Endothelial cell of umbilical vein (primary cell): ENCODE measurements at regions not wholly inside any gene's neighbourhood (a gene's known extent, or its start where the extent isn't known, plus 50 kb on each side); places are given as distances from the start of the nearest gene placed in this dataset.

ENCODE experiments used
- BruUV-seq: library from RNA; stranded (reverse); fragments of 400-500 nt; replicated peaks from 2 replicates; lab custom pipeline; 2021; lab: Mats Ljungman, UMichigan
- CTCF ChIA-PET: fragments of 300-600, 350-600 bp; sonication (Branson Sonifier 250); formaldehyde crosslinking; loops from one replicate; lab custom pipeline; 2021; ENCODE audit warnings: antibody characterized with exemption, inconsistent platforms; lab: Charles Lee
- POLR2A ChIA-PET: fragments of 300-600, 350-600 bp; sonication (Branson Sonifier 250); formaldehyde crosslinking; loops from one replicate; lab custom pipeline; 2021; ENCODE audit warnings: antibody characterized with exemption, inconsistent platforms; lab: Charles Lee
- DNase-seq: peaks from one replicate; pipeline ENCODE4 v3.0.0-alpha.2; 2011; ENCODE audit warnings: low read depth, low spot score
- FAIRE-seq: peaks from 2 replicates; lab custom pipeline; 2011; peaks lifted over from hg19 to GRCh38; lab: Jason Lieb, UNC
- H2AFZ ChIP-seq: 2 replicates; pipeline ENCODE4 v1.6.0; 2012; ENCODE audit warnings: low read depth, low read length, control low read depth, inconsistent platforms
- H3K27ac ChIP-seq: 2 replicates; pipeline ENCODE4 v1.5.1; 2011; ENCODE audit warnings: low read depth, mild to moderate bottlenecking, control low read depth, low read length, moderate library complexity; ENCODE audit not compliant: insufficient read depth
- H3K27me3 ChIP-seq, 2 experiments: 2 replicates each; pipeline versions ENCODE4 v1.6.0 to v1.6.1; 2011; ENCODE audit warnings: low read length in 2 of 2, mixed read lengths in 1 of 2; ENCODE audit not compliant: control insufficient read depth in 2 of 2, insufficient read depth in 2 of 2
- H3K36me3 ChIP-seq, 2 experiments: 2 replicates in 1 of 2; 3 replicates in 1 of 2; pipeline ENCODE4 v1.5.1; 2011; ENCODE audit warnings: low read length in 2 of 2, mild to moderate bottlenecking in 1 of 2, moderate library complexity in 1 of 2; ENCODE audit not compliant: control insufficient read depth in 2 of 2, insufficient read depth in 2 of 2; ENCODE audit errors: extremely low read depth in 1 of 2
- H3K4me1 ChIP-seq: 3 replicates; pipeline ENCODE4 v1.5.1; 2011; ENCODE audit warnings: mild to moderate bottlenecking, low read length; ENCODE audit not compliant: control insufficient read depth, insufficient read depth; ENCODE audit errors: extremely low read depth
- H3K4me2 ChIP-seq: 2 replicates; pipeline ENCODE4 v1.6.1; 2011; ENCODE audit warnings: low read length, control low read depth, mixed read lengths; ENCODE audit not compliant: insufficient read depth
- H3K4me3 ChIP-seq, 3 experiments: fragments of 200-600 bp in 1 of 3; sonication (generic), shearing (Covaris generic) in 1 of 3; replicated peaks in 1 of 3; 2 replicates each; pipeline ENCODE4 v1.5.1; 2011 to 2016; ENCODE audit warnings: control low read depth in 3 of 3, low read length in 3 of 3, mild to moderate bottlenecking in 2 of 3, inconsistent platforms in 1 of 3, low read depth in 1 of 3, moderate library complexity in 1 of 3; ENCODE audit not compliant: insufficient read depth in 1 of 3
- H3K79me2 ChIP-seq: 2 replicates; pipeline ENCODE4 v1.6.0; 2012; ENCODE audit warnings: low read length, inconsistent platforms; ENCODE audit not compliant: control insufficient read depth, insufficient read depth
- H3K9ac ChIP-seq: replicated peaks from 2 replicates; pipeline ENCODE3; 2011; ENCODE audit warnings: low read length, control low read depth; ENCODE audit not compliant: insufficient read depth; ENCODE audit errors: extremely low read depth
- H3K9me1 ChIP-seq: replicated peaks from 3 replicates; pipeline ENCODE4 v1.6.0; 2011; ENCODE audit warnings: mild to moderate bottlenecking, low read length; ENCODE audit not compliant: control insufficient read depth, insufficient read depth; ENCODE audit errors: extremely low read depth
- H3K9me3 ChIP-seq: replicated peaks from 2 replicates; pipeline ENCODE4 v1.5.1; 2012; ENCODE audit warnings: low read length, inconsistent platforms; ENCODE audit not compliant: control insufficient read depth, insufficient read depth
- H4K20me1 ChIP-seq: replicated peaks from 2 replicates; pipeline ENCODE3; 2011; ENCODE audit warnings: mild to moderate bottlenecking, low read length; ENCODE audit not compliant: control insufficient read depth, insufficient read depth; ENCODE audit errors: extremely low read depth
- CTCF ChIP-seq, 2 donors: IDR thresholded peaks; 1 replicate in 1 of 2; 2 replicates in 1 of 2; pipeline ENCODE4 v1.5.1; 2011; ENCODE audit warnings: low read length in 2 of 2, mild to moderate bottlenecking in 2 of 2, moderate library complexity in 2 of 2, control low read depth in 1 of 2, inconsistent platforms in 1 of 2, low read depth in 1 of 2; ENCODE audit not compliant: insufficient read depth in 1 of 2; ENCODE audit errors: extremely low read depth in 1 of 2
- EZH2 ChIP-seq: IDR thresholded peaks from 2 replicates; pipeline ENCODE4 v1.6.1; 2012; ENCODE audit warnings: borderline replicate concordance, low read depth, mild to moderate bottlenecking, moderate library complexity, low read length, inconsistent platforms; ENCODE audit not compliant: severe bottlenecking
- FOS ChIP-seq: IDR thresholded peaks from 2 replicates; pipeline ENCODE4 v1.6.1; 2011; ENCODE audit warnings: mild to moderate bottlenecking, low read length, moderate library complexity, borderline replicate concordance; ENCODE audit not compliant: insufficient read depth
- GATA2 ChIP-seq: IDR thresholded peaks from 2 replicates; pipeline ENCODE4 v1.7.0; 2011; ENCODE audit warnings: low read depth, mild to moderate bottlenecking, moderate library complexity, mixed read lengths, low read length; ENCODE audit not compliant: insufficient read length, insufficient read depth
- MYC ChIP-seq: IDR thresholded peaks from one replicate; pipeline ENCODE4 v1.6.1; 2011; ENCODE audit warnings: mild to moderate bottlenecking, low read depth, low read length
- POLR2A ChIP-seq: IDR thresholded peaks from 2 replicates; pipeline ENCODE4 v1.6.1; 2012; ENCODE audit warnings: low read depth, mild to moderate bottlenecking, control low read depth, low read length
- POLR2AphosphoS5 ChIP-seq: IDR thresholded peaks from 2 replicates; pipeline ENCODE4 v1.6.1; 2012; ENCODE audit warnings: low read depth, mild to moderate bottlenecking, control low read depth, low read length, moderate library complexity; ENCODE audit not compliant: insufficient read depth
- dilution Hi-C: fragments of 300-500 bp; cut with MboI; formaldehyde crosslinking; loops from one replicate; pipeline ENCODE4 v1.15.0; 2019; ENCODE audit warnings: low sequenced_read_pairs; ENCODE audit not compliant: extremely low pct_ligation_motif_present
- intact Hi-C: fragments of 100-400 bp; cut with micrococcal nuclease; formaldehyde crosslinking; loops from one replicate; pipeline ENCODE4 v1.10.0; 2022
- TF ChIP-seq, protein P1 (sequence below): IDR thresholded peaks from 2 replicates; pipeline ENCODE4 v1.6.1; 2011; ENCODE audit not compliant: insufficient read depth, insufficient read length

DNA sequence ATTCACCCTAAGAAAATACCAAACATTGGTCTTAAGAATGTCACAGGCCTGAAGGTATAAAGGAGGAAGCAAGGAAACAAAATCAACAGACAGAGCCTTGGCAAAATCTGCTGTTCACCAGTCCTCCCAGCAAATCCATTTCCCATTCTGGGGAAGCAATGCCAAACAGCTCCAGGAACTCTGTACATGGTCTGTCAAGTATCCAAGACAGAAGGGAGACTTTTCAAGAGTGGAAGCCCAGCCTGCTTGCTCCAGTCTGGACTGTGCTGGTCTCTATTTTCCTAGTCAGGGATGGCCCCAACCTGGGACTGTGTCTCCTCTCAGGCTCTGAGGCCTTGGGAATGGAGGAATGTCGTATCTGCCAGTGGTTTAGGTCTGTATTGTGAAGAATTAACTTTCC, 251.5 kb downstream of the DAD1 start:
- Histone ChIP-seq H3K4me2 (no peak overlapping the region), H3K79me2 (no peaks in the 10 kb centered on the region), H3K9ac (no peak overlapping the region), H3K9me1 (no peaks in the 10 kb centered on the region), H3K9me3 (no peaks in the 10 kb centered on the region), H3K27me3 (peaks cover 0 to 5% of the 10 kb centered on the region in 2 experiments), H3K4me3 (no peak overlapping the region), H2AFZ (no peak overlapping the region), H3K4me1 (peaks cover 6% of the 10 kb centered on the region), H3K36me3 (no peaks in the 10 kb centered on the region), H3K27ac (no peak overlapping the region), H4K20me1 (no peaks in the 10 kb centered on the region)
- dilution Hi-C loops: no loop called here
- POLR2A ChIA-PET: no interaction called here
- DNase-seq (no peak), FAIRE-seq (no peak)
- CTCF ChIA-PET: interaction anchor here (2.9 kb wide), 1 partner anchor 18 kb away, joined by 17 read pairs; no protein-coding TSS in a partner anchor
- TF ChIP-seq GATA2: no peak
- TF ChIP-seq POLR2A: no peak
- no peak for TF ChIP-seq EZH2
- no peak for TF ChIP-seq CTCF (IDR thresholded peaks at IDR 0.05; ENCODE audit: extremely low read depth in 1 of 2, insufficient read depth in 1 of 2, low read depth in 1 of 2, low read length in 2 of 2)
- no TSS peak for BruUV-seq
- intact Hi-C loops: no loop called here

GRCh38 chr14:22336031-22336430, 253.0 kb downstream of the DAD1 start:
- Histone ChIP-seq H3K9me3 (no peaks in the 10 kb centered on the region), H3K79me2 (no peaks in the 10 kb centered on the region), H3K4me3 (no peak overlapping the region), H3K4me2 (no peak overlapping the region), H3K4me1 (peaks cover 6% of the 10 kb centered on the region), H3K36me3 (no peaks in the 10 kb centered on the region), H4K20me1 (no peaks in the 10 kb centered on the region), H3K9me1 (no peaks in the 10 kb centered on the region), H3K9ac (no peak overlapping the region), H3K27me3 (peaks cover 0 to 2% of the 10 kb centered on the region in 2 experiments), H2AFZ (no peak overlapping the region), H3K27ac (no peak overlapping the region)
- CTCF ChIA-PET: interaction anchor here (1.6 kb wide), 1 partner anchor 17 kb away, joined by 4 read pairs; no protein-coding TSS in a partner anchor
- no TSS peak for BruUV-seq
- intact Hi-C loops (no loop called here), dilution Hi-C loops (no loop called here)
- POLR2A ChIA-PET: no interaction called here
- DNase-seq: no peak
- TF ChIP-seq MYC (no peak), POLR2AphosphoS5 (no peak), FOS (no peak), EZH2 (no peak)
- TF ChIP-seq, protein P1, sequence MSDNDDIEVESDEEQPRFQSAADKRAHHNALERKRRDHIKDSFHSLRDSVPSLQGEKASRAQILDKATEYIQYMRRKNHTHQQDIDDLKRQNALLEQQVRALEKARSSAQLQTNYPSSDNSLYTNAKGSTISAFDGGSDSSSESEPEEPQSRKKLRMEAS: no peak
- no peak for FAIRE-seq
